RWPE2 (cell line): ENCODE measurements at regions not wholly inside any gene's neighbourhood (a gene's known extent, or its start where the extent isn't known, plus 50 kb on each side); places are given as distances from the start of the nearest gene placed in this dataset.

ENCODE experiments used
- ATAC-seq: fragments of 200-7000 bp; cut with Tn5 transposase; 3 replicates; pipeline ENCODE4 v1.9.1; 2021; ENCODE audit warnings: low read depth
- DNase-seq: peaks from one replicate; pipeline ENCODE4 v3.0.0-alpha.2; 2020; ENCODE audit warnings: low spot score
- H3K27ac ChIP-seq: fragments of 450-650 bp; 2 replicates; pipeline ENCODE4 v1.5.1; 2017; ENCODE audit warnings: mild to moderate bottlenecking; ENCODE audit not compliant: poor library complexity, severe bottlenecking
- H3K27me3 ChIP-seq: fragments of 250-450 bp; sonication (Bioruptor Pico); 2 replicates; pipeline ENCODE4 v1.5.1; 2021; ENCODE audit warnings: mild to moderate bottlenecking, moderate library complexity; ENCODE audit not compliant: insufficient read depth, poor library complexity, severe bottlenecking
- H3K36me3 ChIP-seq: fragments of 250-450 bp; sonication (Bioruptor Pico); 2 replicates; pipeline ENCODE4 v1.5.1; 2020; ENCODE audit warnings: low read depth, mild to moderate bottlenecking, moderate library complexity
- H3K4me1 ChIP-seq: fragments of 250-450 bp; sonication (Bioruptor Pico); 2 replicates; pipeline ENCODE4 v1.5.1; 2021; ENCODE audit warnings: mild to moderate bottlenecking, moderate library complexity; ENCODE audit not compliant: insufficient read depth, poor library complexity, severe bottlenecking
- H3K4me3 ChIP-seq: fragments of 250-450 bp; sonication (Bioruptor Pico); 2 replicates; pipeline ENCODE4 v1.5.1; 2021; ENCODE audit warnings: mild to moderate bottlenecking, moderate library complexity; ENCODE audit not compliant: severe bottlenecking
- H3K9me3 ChIP-seq: fragments of 250-450 bp; sonication (Bioruptor Pico); 2 replicates; pipeline ENCODE4 v1.5.1; 2021; ENCODE audit warnings: mild to moderate bottlenecking, moderate library complexity; ENCODE audit not compliant: severe bottlenecking
- TF ChIP-seq, protein P1 (sequence below): fragments of 450-650 bp; IDR thresholded peaks from one replicate; pipeline ENCODE4 v1.5.1; 2017; ENCODE audit warnings: mild to moderate bottlenecking, moderate library complexity; ENCODE audit not compliant: poor library complexity, severe bottlenecking

DNA sequence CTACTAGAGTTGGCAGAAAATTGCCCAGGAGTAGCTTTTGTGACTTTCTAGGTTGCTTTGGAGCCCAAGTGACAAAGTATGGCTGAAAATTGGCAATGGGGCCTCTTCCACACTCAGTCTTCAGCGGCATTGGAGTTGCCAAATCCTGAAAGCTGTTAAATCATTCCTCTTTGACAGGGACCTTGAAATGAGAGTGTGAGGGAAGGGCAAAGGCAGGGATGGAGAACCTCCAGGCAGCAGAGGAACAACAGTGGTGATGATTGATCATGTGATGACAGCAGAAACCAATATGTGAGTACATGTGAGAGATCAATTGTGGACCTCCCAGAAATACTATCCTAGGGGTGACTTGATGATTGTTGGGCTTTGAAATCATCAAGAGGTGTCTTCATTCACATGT is 393.9 kb downstream of the KIF16B start:
- no peak overlapping the region for H3K27ac ChIP-seq
- no peaks in the 10 kb centered on the region for H3K27me3 ChIP-seq
- H3K9me3 ChIP-seq, result no peaks in the 10 kb centered on the region
- ATAC-seq (no peak), DNase-seq (no peak)
- TF ChIP-seq, protein P1, sequence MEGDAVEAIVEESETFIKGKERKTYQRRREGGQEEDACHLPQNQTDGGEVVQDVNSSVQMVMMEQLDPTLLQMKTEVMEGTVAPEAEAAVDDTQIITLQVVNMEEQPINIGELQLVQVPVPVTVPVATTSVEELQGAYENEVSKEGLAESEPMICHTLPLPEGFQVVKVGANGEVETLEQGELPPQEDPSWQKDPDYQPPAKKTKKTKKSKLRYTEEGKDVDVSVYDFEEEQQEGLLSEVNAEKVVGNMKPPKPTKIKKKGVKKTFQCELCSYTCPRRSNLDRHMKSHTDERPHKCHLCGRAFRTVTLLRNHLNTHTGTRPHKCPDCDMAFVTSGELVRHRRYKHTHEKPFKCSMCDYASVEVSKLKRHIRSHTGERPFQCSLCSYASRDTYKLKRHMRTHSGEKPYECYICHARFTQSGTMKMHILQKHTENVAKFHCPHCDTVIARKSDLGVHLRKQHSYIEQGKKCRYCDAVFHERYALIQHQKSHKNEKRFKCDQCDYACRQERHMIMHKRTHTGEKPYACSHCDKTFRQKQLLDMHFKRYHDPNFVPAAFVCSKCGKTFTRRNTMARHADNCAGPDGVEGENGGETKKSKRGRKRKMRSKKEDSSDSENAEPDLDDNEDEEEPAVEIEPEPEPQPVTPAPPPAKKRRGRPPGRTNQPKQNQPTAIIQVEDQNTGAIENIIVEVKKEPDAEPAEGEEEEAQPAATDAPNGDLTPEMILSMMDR, result no peak
- H3K36me3 ChIP-seq, result no peaks in the 10 kb centered on the region
- H3K4me1 ChIP-seq, result no peaks in the 10 kb centered on the region
- no peak overlapping the region for H3K4me3 ChIP-seq

DNA sequence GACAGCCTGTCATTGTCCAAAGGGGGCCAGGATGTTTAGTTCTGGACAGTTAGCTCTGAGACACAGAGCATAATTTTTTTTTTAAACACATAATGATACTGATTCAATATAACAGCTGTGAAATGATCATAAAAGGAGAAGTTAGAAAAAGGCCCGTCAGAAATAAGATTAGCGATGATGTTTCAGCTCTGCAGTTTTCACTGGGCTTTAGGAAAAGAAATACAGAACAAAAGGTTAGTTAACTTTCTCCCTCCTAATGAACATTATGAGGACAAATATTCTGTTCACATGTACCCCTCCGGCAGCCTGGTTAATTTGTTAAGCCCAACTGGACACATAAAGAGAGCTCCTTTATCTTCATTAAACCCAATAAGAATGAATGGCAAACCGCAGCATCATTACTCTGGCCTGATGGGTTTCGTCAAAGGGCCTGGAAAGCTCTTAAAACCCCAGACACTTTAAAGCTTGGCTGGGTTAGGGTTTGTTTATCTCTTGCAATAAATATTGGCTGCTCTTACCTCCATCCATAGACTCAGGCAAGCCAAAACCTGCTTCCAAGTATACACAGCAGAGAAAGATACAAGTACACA is 394.6 kb downstream of the KIF16B start:
- Histone ChIP-seq H3K36me3 (no peaks in the 10 kb centered on the region), H3K9me3 (no peaks in the 10 kb centered on the region), H3K4me1 (no peaks in the 10 kb centered on the region), H3K4me3 (no peak overlapping the region), H3K27me3 (no peaks in the 10 kb centered on the region), H3K27ac (no peak overlapping the region)
- DNase-seq (no peak), ATAC-seq (no peak)
- TF ChIP-seq, protein P1, result no peak

DNA sequence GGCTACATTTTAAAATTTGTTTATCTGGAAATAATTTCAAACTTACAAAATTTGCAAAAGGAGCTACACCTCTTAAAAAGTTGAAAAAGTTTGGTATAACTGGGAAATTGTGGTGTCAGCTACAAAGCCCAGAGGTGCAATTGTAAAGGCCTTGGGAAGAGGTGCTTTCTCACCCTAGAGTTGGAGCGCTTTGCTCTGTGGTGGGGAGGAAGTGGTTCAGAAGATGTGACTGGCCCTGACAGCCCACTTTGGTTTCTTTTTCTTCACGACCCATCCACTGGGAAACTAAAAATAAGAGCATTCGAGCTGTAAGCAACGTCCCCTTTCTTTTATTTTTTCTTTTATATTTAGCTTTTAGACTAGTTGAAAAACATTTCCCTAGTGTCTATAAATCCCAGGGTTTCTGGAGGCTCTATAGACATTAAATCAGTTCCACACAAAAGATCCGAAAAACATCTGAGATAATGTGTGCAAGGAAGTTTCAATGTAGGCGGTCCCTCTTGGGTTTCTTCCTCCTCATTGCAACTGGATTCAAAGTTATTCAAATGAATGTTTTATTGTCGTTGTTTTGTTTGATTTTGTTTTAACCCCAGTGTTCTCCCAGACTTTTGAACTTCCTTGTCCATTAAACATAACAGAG is 397.8 kb downstream of the KIF16B start:
- H3K27ac ChIP-seq, result no peak overlapping the region
- H3K9me3 ChIP-seq, result no peaks in the 10 kb centered on the region
- ATAC-seq (no peak), DNase-seq (no peak)
- no peaks in the 10 kb centered on the region for H3K27me3 ChIP-seq
- TF ChIP-seq, protein P1, result no peak
- no peaks in the 10 kb centered on the region for H3K4me1 ChIP-seq
- H3K36me3 ChIP-seq, result no peaks in the 10 kb centered on the region
- no peak overlapping the region for H3K4me3 ChIP-seq

DNA sequence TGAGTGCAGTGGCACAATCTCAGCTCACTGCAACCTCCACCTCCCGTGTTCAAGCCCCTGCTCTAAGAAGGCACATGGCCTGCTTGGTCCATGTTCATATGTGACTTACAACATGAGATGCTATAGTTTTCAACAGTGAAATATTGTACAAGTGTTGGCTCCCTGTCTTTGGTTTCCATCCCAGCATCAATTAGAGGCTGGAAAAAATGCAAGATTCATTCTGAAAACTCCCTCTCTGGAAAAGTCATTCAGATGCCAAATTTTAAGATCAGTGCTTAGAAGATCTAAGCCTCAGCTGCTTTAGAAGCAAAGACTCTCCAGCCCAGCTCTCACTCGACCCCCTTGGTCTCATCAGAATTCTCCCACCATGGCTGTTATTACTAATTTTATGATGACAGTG is 398.9 kb downstream of the KIF16B start:
- TF ChIP-seq, protein P1, result no peak
- no peaks in the 10 kb centered on the region for H3K9me3 ChIP-seq

DNA sequence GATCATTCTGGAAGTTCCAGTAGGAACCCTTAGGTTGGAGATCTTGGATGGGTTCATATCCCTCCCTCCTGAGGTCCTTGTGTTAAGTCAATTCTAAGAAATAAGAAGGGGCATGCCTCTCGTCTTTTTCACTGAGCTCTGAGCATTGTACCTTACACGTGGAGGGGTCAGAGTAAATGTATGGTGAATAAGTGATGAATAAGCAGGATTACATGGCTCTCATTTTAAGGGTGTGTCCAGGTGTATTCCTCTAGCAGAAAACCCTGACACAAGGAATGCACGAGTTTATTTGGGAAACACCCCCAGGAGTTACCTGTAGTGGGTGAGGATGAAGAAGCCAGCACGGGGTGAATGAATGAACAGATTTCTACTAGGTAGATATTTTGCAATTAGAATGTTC is 400.2 kb downstream of the KIF16B start:
- DNase-seq, result no peak
- no peak overlapping the region for H3K27ac ChIP-seq
- H3K9me3 ChIP-seq, result no peaks in the 10 kb centered on the region
- no peak for ATAC-seq
- H3K36me3 ChIP-seq, result no peaks in the 10 kb centered on the region
- no peaks in the 10 kb centered on the region for H3K27me3 ChIP-seq
- H3K4me1 ChIP-seq, result no peaks in the 10 kb centered on the region
- TF ChIP-seq, protein P1, result no peak
- no peak overlapping the region for H3K4me3 ChIP-seq

More for the DNA sequence above, 398.9 kb downstream of the KIF16B start:
- H3K4me1 ChIP-seq, result no peaks in the 10 kb centered on the region
- no peak for DNase-seq
- no peaks in the 10 kb centered on the region for H3K27me3 ChIP-seq
- no peak overlapping the region for H3K27ac ChIP-seq
- H3K36me3 ChIP-seq, result no peaks in the 10 kb centered on the region
- ATAC-seq, result no peak
- H3K4me3 ChIP-seq, result no peak overlapping the region
